Right renal pelvis (tissue), 4 donors: ENCODE measurements at regions not wholly inside any gene's neighbourhood (a gene's known extent, or its start where the extent isn't known, plus 50 kb on each side); places are given as distances from the start of the nearest gene placed in this dataset.
A peak's percentile ranks its signal among the peaks of the same experiment; 100 is the strongest.
"Not testable (repeated sequence)": the region's sequence is repeated elsewhere in the genome, so short reads cannot be mapped to it uniquely, and the experiment has no call there.

Experiments
- DNase-seq, 4 donors: peaks; one replicate each; pipeline ENCODE4 v3.0.0-alpha.2; 2013; ENCODE audit warnings: low read depth in 4 of 4, low spot score in 3 of 4, missing footprints in 1 of 4

DNA sequence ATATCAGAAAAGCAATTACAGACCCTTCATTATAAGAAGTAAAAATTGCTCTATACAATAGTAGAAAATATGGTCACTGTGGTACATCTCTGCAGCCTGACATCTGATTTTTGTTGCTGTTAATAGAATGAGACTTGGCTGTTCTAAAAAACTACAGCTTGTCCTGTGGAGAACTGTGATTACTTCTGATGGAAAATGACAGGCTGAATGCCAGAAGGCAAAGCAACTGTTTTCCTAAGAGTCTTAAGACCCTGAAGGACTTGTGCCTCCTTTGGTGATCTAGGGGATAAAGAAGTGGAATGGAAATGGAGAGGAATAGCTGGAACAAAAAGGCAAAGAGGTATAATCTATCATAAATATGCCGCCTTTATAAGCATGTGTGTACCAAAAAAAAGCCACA is 314.8 kb downstream of the BCHE start:
- DNase-seq: no peak

DNA sequence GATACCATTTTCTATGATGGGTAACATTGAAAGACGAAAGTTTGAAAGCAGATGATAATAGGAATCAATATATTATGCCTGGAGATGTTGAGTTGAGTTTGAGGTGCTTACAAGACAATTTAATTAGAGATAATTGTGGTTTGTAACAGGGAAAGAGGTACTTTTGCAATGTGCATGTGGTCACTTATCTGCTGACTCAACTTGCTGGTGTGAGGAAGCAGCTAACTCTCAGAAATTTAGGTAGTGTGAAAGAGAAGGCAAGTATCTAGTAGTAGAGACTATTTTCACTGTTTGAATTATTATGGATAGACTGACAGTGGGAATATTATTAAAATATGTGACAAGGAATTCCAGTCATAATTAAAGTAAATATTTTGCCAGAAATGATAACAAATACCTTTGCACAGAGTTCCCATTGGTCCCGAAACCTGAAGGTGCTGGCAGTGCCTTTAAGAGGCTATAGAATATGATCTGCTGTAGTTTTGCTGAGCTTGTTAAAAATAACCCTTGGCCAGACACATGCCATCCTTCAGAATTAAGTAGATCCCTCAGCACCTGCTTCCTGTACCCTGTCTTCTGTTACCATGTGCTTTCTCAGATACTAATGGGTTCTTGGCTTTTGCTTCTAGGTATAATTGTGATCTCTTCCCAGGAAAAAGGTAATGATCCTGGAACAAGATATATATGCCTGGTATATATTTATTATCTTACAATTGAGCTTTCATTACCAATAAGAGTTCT is 315.9 kb downstream of the BCHE start:
- DNase-seq: no peak

DNA sequence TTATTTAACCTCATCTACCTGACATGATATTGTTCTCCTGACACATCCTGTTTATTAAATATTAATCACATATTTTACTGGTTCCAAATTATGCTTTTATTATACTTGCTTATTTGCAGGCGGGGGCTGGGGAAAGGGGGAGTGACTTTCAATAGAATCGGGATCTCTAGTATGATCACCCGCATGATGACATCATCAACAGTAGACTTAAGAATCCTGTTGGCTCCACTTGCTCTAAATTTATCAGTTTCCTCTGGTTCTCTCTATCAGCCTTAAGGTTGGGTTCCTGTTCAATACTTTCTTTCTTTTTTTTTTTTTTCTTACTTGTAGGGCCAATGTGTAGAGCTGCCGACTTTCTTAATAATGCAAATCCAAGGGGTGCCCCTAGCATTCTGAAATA is 317.5 kb downstream of the BCHE start:
- no peak for DNase-seq

DNA sequence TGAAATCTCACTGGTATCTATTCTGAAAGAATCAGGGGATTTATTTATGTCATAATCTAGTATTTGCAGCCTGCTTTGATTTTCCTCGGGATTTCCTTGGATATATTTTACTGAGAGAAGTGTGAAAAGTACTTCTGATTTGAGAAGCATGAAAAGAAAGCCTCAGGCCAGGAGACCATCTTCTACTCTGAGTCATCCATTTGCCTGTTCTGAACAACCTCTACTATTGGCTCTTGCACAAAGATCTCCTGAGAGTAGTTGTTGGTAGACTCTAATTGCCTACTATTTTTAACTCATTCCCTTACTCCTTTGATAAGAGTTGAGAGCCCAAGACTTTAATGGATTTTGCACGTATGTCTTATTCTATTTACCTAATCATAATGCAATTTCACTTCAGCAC is 318.9 kb downstream of the BCHE start:
- no peak for DNase-seq

DNA sequence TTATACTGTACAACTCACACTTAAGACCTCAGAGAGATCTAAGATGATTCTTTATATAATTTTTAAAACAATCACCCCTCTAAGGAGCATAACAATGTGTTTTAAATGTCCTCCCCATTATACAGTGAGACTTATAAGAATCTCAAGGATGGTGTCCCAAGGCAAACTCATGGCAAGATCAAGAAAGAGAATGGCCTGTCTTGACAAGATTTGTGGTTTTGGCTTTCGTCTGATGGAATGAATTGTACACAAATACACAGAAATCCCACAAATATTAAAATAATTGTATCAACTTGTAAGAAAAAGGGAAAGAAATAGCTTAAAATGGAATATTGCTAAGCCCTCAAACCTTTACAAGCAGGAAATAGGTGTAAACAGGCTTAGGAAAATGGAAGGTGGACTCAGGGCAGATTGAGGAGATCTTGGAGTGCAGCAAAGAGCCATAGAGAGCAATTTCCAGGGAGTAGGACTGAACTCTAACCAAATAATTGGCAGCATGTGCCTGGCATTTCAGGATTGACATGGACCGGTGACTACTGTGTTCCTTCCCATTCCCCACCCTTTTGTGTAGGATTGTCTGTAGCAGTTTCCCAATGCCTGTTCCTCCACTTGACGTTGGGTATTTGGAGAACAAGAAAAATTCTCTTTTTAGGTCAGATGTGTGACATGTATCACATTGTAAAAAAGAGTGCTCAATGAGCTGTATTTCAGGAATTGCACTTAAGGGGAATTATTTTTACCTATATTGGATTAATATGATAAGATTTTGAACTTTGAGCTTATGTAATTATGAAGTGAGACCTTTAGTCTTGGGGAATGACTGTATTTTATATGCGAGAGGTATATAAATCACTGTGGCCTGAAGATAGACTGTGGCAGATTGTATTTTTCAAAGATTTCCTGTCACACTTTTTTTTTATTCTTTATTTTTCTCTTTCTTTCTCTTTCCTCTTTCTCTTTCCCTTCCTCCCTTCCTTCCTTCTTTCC is 317.8 kb upstream of the SLITRK3 start:
- no peak for DNase-seq

DNA sequence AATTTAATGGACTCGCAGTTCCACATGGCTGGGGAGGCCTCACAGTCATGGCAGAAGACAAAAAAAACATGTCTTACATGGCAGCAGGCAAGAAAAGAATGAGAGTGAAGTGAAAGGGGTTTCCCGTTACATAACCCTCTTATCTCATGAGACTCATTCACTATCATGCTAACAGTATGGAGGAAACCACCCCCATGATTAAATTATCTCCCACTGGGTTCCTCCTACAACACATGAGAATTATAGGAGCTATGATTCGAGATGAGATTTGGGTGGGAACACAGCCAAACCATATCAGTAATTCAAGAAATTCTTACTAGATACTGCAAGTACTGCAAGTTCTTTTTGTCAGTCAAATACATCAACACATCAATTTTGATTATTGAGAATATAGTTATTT is 311.4 kb upstream of the SLITRK3 start:
- no peak for DNase-seq

DNA sequence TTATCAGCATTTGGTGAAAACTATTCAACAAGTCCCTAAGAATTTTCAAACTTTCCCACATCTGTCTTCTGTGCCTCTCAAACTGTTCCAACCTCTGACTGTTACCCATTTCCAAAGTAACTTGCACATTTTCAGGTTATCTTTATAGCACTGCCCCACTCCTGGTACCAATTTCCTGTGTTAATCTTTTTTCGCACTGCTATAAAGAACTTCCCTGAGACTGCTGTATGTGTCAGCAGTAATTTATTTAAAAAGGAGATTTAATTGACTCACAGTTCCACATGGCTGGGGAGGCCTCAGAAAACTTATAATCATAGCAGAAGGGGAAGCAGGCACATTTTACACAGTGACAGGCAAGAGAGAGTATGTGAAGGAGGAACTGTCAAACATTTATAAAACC is 310.9 kb upstream of the SLITRK3 start:
- no peak for DNase-seq

DNA sequence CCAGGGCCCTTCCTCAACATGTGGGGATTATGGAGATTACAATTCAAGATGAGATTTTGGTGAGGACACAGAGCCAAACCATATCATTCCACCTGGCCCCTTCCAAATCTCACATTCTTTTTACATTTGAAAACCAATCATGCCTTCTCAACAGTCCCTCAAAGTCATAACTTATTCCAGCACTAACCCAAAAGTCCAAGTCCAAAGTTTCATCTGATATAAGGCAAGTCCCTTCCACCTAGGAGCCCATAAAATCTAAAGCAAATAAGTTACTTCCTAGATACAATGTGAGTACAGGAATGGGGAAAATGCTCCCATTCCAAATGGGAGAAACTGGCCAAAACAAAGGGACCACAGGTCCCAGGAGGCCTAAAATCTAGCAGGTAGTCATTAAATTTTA is 309.5 kb upstream of the SLITRK3 start:
- no peak for DNase-seq

DNA sequence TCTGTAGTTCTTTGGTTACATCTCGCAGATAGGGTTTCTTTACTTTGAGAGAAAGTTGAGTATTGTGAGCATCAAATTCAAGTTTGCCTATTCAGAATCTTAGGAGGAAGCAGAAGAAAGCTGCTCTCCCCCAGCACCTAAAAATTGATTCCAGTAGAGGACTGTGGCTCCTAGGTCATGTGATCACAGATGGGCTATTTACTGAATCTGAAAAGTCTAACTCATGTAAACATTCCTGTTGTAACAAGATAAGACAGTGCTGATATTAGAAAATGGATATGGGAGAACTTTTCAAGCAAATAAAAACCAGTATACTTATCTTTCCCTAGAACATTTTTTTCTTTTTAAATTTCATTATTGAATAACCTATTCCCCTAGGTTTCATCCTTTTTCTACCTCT is 308.4 kb upstream of the SLITRK3 start:
- no peak for DNase-seq

DNA sequence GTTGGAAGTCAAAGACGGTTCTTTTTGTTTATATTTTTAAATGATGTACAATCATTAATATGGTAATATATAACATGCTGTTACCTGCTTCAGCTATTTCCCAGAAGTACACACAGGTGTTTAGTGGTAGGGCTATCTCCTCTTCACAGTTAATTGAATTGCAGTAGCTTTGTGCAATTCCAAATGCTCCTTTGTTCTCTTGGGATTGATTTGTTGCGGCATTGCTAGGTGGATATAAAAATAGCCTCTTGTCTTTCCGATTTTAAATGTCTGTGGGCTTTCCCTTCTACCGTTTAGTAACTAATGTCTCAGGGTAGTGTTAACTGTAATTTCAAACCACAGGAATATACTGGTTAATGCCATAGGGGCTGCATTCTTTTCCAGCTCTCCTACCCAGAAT is 307.6 kb upstream of the SLITRK3 start:
- no peak for DNase-seq

DNA sequence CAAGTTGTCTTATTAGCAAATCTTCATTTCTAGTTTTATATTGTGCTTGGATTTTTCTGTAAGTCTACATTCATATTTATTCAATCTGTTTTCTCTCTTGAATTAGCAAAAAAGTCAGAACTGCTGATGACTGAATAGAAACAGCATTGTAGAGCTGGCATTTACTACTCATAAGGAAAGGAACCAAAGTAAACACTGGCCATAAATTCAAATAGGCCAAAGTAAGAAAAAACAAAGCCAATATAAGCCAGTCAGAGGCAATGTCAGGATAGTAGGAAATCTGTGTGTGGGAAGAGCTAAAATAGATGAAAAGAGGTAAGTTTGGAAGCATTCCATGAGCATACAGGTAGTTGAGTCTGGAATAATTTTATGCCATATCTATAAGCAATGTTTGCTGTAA is 307.2 kb upstream of the SLITRK3 start:
- no peak for DNase-seq

DNA sequence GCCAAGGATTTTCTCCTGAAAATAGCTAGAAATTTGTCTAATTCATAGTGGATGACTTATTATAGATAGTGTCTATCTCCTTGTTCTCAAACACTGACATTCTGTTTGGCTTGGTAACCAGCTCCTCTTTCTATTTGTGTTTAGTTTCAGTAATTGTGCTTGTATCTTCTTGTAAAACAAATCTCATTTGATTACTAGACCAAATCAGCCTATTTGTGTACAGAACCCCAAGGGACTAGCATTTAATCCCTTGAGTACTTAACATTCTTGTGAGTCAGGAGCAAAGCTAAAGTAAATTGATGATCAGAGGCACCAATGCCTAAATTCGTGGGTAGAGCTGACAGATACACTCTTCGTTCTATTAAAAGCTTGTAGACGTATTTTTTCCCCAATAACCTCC is 306.5 kb upstream of the SLITRK3 start:
- DNase-seq: no peak

DNA sequence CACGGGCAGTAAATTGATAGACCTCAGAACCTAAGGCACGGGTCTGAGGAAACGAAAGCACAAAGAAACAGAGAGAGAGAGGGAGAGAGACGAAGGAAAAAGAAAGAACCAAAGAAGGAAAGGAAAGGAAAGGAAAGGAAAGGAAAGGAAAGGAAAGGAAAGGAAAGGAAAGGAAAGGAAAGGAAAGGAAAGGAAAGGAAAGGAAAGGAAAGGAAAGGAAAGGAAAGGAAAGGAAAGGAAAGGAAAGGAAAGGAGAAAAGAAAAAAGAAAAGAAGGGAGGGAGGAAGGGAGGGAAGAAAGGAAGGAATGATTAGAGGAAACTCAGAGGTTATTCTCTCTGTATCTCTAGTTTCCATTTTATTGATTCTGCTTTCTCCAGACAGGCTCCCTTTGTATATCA is 302.6 kb upstream of the SLITRK3 start:
- not testable (repeated sequence) for DNase-seq

DNA sequence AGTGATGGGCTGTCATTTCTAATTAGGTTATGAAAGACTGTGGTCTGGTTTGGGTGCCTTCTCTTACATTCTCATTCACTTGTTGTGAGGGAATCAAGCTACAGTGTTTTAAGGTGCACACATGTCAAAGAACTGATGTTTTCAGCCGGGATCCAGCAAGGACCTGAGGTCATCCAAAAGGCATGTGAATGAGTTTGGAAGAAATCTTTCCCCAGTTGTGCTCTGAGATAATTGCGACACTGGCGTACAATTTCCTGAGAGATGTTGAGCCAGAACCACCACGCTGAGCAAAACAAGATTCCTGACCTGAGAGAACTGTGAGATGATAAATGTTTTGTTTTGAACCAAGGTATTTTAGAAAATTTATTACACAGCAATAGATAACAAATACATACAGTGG is 295.3 kb upstream of the SLITRK3 start:
- no peak for DNase-seq

DNA sequence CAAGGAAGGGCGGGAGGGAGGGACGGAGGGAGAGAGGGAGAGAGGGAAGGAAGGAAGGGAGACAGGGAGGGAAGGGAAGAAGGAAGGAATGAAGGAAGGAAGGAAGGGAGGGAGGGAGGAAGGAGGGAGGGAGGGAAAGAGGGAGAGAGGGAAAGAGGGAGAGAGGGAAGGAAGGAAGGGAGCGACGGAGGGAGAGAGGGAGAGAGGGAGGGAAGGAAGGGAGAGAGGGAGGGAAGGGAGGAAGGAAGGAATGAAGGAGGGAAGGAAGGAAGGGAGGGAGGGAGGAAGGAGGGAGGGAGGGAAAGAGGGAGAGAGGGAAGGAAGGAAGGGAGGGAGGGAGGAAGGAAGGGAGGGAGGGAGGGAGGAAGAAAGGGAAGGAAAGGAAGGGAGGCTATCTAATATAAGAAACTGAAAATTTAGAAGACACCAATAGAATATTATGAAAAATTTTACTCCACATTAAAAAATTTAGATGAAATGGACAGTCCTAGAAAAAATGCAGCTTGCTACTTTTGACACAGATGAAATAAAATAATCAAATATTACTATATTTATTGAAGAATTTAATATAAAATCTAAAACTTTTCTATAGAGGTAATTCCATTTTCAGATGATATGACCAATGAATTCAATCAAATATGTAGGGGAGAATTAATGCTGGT is 280.3 kb upstream of the SLITRK3 start:
- no peak for DNase-seq

DNA sequence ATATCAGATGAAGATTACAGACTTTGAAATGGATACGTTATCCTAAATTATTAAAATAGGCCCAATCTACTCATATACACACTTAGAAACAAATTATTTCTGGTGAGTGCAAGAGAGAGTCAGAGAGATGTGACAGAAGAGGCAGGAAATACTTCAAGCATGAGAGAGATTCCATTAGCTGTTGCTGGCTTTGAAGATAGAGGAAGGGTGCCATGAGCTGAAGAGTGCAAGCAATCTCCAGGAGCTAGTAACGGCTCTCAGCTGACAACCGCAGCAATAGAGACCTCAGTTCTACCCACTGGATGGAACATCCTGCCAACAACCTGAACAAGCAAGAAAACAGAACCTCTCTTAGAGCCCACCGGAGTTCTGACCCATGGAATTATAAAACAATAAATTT is 270.7 kb upstream of the SLITRK3 start:
- DNase-seq: no peak

DNA sequence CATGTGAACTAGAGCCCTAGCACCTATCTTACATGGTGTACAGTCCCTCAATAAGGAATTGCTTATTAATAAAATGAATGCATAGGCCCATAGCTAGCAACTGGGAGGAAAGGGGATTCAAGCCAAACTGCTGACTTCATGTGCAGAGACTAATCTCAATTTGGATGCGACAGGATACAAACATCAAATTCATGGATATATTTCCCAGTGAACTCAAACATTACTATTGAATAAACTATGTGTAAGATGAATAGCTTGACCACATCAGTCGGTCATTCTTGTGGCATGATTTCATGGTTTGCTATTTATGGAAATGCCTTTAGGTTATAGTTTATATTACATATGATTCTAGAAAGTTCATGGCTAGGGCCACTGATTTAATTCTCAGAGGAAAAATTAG is 268.6 kb upstream of the SLITRK3 start:
- no peak for DNase-seq

DNA sequence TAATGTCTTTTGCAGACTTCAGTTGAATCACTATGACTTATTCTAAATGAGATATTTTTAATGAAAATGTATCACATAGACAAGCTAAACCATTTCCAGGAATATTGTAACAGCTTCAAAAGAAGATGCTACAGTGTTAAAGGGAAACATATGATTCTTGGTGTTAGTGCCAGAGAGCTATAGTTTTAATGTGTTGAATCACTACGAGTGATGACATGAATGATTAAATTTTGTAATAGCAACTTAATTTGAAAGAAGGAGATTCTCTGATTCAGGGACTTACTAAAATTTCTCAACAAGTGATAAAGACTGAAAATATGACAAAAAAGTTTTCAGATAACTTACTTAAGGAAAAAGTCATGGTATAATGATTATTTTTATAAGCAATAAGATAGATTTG is 267.3 kb upstream of the SLITRK3 start:
- no peak for DNase-seq

DNA sequence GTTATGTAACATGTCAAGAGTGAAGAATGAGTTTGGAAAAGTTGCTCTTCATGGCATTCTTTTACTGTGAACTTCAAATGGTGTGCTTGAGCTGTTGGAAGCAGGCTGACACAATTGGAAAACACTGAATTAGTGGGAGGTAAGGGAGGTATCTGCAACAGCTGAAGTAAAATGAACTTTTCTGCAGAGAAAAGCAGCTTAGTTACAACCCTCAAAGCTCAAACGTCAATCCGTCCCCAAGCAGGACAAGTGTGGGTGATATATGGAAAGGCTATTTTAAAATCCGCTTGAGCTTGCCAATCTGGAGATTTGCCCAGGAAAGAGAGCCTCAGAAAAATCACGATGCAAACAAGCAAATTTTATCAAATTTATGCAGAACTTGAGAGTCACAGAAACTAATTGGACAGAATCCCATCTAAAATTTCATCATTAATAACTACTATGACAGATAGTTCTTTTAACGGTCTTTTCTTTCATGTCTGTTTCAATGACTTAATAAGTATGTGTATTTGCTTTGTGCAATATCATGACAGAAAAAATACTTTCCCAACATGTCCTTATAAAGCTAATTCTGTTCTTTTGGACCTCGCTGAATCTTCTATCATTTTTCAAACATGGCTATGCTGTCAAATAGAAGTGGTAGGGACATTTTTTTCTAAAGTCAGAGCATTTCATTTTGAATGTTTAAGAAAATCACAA is 266.6 kb upstream of the SLITRK3 start:
- peak in 1 of 4 donors; percentile 0 for DNase-seq

DNA sequence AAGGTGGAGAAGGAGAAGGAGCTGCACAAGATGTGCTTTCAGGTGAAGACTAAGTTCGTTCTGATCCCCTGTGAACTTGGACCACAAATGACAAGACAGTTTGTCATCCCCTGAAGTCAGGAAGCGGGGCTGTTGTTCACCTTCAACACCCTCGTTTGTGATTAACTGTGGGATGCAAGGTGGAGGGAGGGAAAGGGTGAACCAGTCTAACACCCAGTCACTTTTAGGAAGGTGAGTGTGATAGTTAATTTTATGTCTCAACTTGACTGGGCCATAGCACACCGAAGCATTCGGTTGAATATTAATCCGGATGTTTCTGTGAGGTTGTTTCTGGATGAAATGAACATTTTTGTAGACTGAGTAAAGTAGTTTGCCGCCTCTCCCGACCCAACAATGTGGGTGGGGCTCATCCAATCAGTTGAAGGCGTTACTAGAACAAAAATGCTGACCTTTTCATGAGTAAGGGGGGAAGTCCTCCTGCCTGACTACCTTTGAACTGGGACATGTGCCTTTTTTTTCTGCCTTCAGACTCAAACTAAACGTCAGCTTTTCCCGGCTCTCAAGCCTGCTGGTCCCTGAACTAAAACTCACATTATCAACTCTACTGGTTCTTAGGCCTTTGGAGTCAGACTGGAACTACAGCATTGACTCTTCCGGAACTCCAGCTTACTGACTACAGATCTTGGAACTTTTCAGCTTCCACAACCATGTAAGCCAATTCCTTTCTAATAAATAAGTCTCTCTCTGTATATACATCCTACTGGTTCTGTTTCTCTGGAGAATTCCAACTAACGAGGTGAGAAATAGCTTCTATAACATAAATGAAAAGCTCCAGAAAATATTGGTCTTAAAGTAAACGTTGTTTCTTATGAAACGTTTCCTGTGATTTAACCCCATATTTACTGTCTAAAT is 264.0 kb upstream of the SLITRK3 start:
- no peak for DNase-seq
